ENCODE measurements at regions not wholly inside any gene's neighbourhood (a gene's known extent, or its start where the extent isn't known, plus 50 kb on each side); places are given as distances from the start of the nearest gene placed in this dataset.

DNA sequence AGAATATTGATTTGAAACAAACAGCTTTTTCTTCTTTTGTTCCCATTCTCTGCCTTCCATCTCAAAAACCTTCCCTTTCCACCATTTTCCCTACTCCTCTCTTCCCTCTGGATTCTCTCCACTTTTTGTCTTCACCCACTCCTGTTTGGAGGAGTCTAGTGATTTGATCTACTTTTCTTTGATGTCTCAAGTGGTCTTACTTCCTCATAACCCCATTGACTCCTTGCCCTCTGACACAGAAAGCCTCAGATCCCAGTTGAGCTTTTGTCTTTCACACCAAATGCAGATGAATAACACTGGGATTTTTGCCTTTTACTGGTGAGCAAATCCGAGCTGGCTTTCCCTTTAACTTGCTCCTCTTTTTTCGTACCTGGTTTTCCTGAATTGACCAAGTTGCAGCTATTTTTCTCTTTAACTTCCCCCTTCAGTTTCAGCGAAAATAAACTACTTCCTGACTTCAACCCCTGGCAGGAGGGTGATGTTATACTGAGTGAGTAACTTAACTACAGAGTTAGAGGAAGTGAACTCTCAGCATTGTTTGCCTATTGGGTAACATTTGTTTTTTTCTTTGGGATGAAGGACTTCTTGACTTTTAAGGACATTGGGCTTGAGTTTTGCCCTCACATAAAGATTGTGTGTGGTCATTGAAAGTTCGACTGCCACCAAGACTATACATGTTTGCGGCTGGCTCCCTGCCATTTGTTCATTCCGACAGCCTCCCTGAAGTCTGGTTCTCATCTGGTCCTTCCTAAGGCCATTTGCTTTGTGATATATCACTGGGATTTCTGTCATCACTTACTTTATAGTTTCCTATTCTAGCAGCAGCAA lies 392.8 kb upstream of the NR3C2 start:
- FAIRE-seq (no peak), DNase-seq (peak; percentile 45 to 93 (median 58))
- no peak overlapping the region for H3K9ac ChIP-seq (ENCODE audit: low read length in 3 of 3)
- H3K36me3 ChIP-seq (ENCODE audit: control insufficient read depth in 2 of 3, insufficient read depth in 3 of 3, low read length in 3 of 3) = no peaks in the 10 kb centered on the region
- intact Hi-C loops (cut with DNase I) = no loop called here
- no peaks in the 10 kb centered on the region for H3K4me1 ChIP-seq (ENCODE audit: control insufficient read depth in 2 of 3, insufficient read depth in 2 of 3, low read depth in 1 of 3, low read length in 3 of 3)
- no peaks in the 10 kb centered on the region for H3K9me3 ChIP-seq (ENCODE audit: control insufficient read depth in 2 of 3, insufficient read depth in 1 of 3, low read length in 3 of 3)
- TF ChIP-seq, protein P1, sequence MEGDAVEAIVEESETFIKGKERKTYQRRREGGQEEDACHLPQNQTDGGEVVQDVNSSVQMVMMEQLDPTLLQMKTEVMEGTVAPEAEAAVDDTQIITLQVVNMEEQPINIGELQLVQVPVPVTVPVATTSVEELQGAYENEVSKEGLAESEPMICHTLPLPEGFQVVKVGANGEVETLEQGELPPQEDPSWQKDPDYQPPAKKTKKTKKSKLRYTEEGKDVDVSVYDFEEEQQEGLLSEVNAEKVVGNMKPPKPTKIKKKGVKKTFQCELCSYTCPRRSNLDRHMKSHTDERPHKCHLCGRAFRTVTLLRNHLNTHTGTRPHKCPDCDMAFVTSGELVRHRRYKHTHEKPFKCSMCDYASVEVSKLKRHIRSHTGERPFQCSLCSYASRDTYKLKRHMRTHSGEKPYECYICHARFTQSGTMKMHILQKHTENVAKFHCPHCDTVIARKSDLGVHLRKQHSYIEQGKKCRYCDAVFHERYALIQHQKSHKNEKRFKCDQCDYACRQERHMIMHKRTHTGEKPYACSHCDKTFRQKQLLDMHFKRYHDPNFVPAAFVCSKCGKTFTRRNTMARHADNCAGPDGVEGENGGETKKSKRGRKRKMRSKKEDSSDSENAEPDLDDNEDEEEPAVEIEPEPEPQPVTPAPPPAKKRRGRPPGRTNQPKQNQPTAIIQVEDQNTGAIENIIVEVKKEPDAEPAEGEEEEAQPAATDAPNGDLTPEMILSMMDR (IDR thresholded peaks at IDR 0.05; ENCODE audit: borderline replicate concordance, extremely low read depth, insufficient read depth) = no peak
- no peak overlapping the region for H3K27ac ChIP-seq (ENCODE audit: low read depth in 2 of 2, low read length in 2 of 2)
- H3K27me3 ChIP-seq (ENCODE audit: control insufficient read depth, insufficient read depth, low read length) = no peaks in the 10 kb centered on the region
- no peak overlapping the region for H3K4me3 ChIP-seq (ENCODE audit: low read length in 3 of 3)

DNA sequence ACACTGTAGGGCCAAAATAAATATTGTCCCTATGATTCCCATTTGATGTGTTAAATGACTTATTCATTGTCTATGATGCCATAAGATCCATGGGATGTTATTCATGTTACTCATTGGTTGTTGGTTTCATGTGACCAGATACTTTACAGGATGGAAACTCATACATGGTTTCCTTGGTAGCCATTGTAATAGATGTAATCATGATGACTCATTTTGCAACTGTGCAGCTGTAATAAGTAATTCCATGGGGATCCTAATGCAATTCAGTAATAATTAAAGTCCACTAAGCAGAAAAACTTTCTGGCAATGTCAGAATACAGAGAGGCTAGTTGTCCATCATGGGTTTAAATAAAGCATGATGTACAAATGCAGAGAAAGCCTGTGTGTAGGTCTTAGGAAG lies 389.7 kb upstream of the NR3C2 start:
- intact Hi-C loops (cut with DNase I) = no loop called here
- H3K4me1 ChIP-seq (ENCODE audit: control insufficient read depth in 2 of 3, insufficient read depth in 2 of 3, low read depth in 1 of 3, low read length in 3 of 3) = no peaks in the 10 kb centered on the region
- H3K27ac ChIP-seq (ENCODE audit: low read depth in 2 of 2, low read length in 2 of 2) = no peak overlapping the region
- no peaks in the 10 kb centered on the region for H3K9me3 ChIP-seq (ENCODE audit: control insufficient read depth in 2 of 3, insufficient read depth in 1 of 3, low read length in 3 of 3)
- H3K36me3 ChIP-seq (ENCODE audit: control insufficient read depth in 2 of 3, insufficient read depth in 3 of 3, low read length in 3 of 3) = no peaks in the 10 kb centered on the region
- no peak overlapping the region for H3K9ac ChIP-seq (ENCODE audit: low read length in 3 of 3)
- DNase-seq (no peak), FAIRE-seq (no peak)
- TF ChIP-seq, protein P1 (IDR thresholded peaks at IDR 0.05; ENCODE audit: borderline replicate concordance, extremely low read depth, insufficient read depth) = no peak
- no peaks in the 10 kb centered on the region for H3K27me3 ChIP-seq (ENCODE audit: control insufficient read depth, insufficient read depth, low read length)
- H3K4me3 ChIP-seq (ENCODE audit: low read length in 3 of 3) = no peak overlapping the region

DNA sequence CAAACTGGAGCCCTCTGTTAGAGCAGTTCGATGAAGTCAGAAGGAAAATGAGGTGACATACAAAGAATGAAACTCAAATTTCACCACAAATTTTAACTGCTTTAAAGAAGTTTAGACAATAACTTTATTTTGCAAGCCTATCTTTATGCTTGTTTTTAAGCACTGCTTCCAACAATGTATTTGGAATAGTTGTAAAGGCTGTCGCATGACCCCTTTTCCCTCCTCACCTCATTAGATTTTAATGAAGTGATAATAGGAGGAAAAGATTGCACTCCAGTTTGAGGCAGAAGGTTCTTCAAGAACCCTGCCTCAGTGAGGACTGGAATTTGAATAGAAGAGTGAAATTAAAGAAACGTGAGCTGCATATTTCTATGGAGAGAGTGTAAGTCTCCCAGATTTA lies 386.1 kb upstream of the NR3C2 start:
- Histone ChIP-seq H3K36me3 (ENCODE audit: control insufficient read depth in 2 of 3, insufficient read depth in 3 of 3, low read length in 3 of 3) (no peaks in the 10 kb centered on the region), H3K27ac (ENCODE audit: low read depth in 2 of 2, low read length in 2 of 2) (no peak overlapping the region), H3K27me3 (ENCODE audit: control insufficient read depth, insufficient read depth, low read length) (no peaks in the 10 kb centered on the region), H3K9ac (ENCODE audit: low read length in 3 of 3) (no peak overlapping the region), H3K4me1 (ENCODE audit: control insufficient read depth in 2 of 3, insufficient read depth in 2 of 3, low read depth in 1 of 3, low read length in 3 of 3) (no peaks in the 10 kb centered on the region), H3K4me3 (ENCODE audit: low read length in 3 of 3) (no peak overlapping the region), H3K9me3 (ENCODE audit: control insufficient read depth in 2 of 3, insufficient read depth in 1 of 3, low read length in 3 of 3) (no peaks in the 10 kb centered on the region)
- FAIRE-seq (no peak), DNase-seq (no peak)
- intact Hi-C loops (cut with DNase I) = no loop called here
- TF ChIP-seq, protein P1 (IDR thresholded peaks at IDR 0.05; ENCODE audit: borderline replicate concordance, extremely low read depth, insufficient read depth) = no peak
